ENCODE measurements at regions not wholly inside any gene's neighbourhood (a gene's known extent, or its start where the extent isn't known, plus 50 kb on each side); places are given as distances from the start of the nearest gene placed in this dataset.

- H3K4me1 ChIP-seq (ENCODE audit: control insufficient read depth in 2 of 2, insufficient read depth in 2 of 2, low read length in 2 of 2): no peaks in the 10 kb centered on the region
- no peak overlapping the region for H3K4me3 ChIP-seq (ENCODE audit: low read length in 2 of 2)
- H3K36me3 ChIP-seq (ENCODE audit: control insufficient read depth in 2 of 2, insufficient read depth in 2 of 2, low read length in 2 of 2): no peaks in the 10 kb centered on the region
- no peak overlapping the region for H3K27ac ChIP-seq (ENCODE audit: low read depth in 2 of 2, low read length in 2 of 2)
- H3K9ac ChIP-seq (ENCODE audit: low read depth in 1 of 2, low read length in 2 of 2): no peak overlapping the region
- H3K9me3 ChIP-seq (ENCODE audit: control insufficient read depth in 2 of 2, low read length in 2 of 2): no peaks in the 10 kb centered on the region
- no peaks in the 10 kb centered on the region for H3K27me3 ChIP-seq (ENCODE audit: control insufficient read depth in 2 of 2, insufficient read depth in 2 of 2, low read length in 2 of 2)
Observed at GRCh38 chr14:97854918-97855317, 1057.7 kb downstream of the VRK1 start.

- H3K27ac ChIP-seq (ENCODE audit: low read depth in 2 of 2, low read length in 2 of 2): no peak overlapping the region
- no peaks in the 10 kb centered on the region for H3K27me3 ChIP-seq (ENCODE audit: control insufficient read depth in 2 of 2, insufficient read depth in 2 of 2, low read length in 2 of 2)
- no peaks in the 10 kb centered on the region for H3K9me3 ChIP-seq (ENCODE audit: control insufficient read depth in 2 of 2, low read length in 2 of 2)
- H3K4me1 ChIP-seq (ENCODE audit: control insufficient read depth in 2 of 2, insufficient read depth in 2 of 2, low read length in 2 of 2): no peaks in the 10 kb centered on the region
- H3K9ac ChIP-seq (ENCODE audit: low read depth in 1 of 2, low read length in 2 of 2): no peak overlapping the region
- H3K36me3 ChIP-seq (ENCODE audit: control insufficient read depth in 2 of 2, insufficient read depth in 2 of 2, low read length in 2 of 2): no peaks in the 10 kb centered on the region
- H3K4me3 ChIP-seq (ENCODE audit: low read length in 2 of 2): no peak overlapping the region
Observed at GRCh38 chr14:97866195-97866594, 1069.0 kb downstream of the VRK1 start.

- H3K9ac ChIP-seq (ENCODE audit: low read depth in 1 of 2, low read length in 2 of 2): no peak overlapping the region
- H3K9me3 ChIP-seq (ENCODE audit: control insufficient read depth in 2 of 2, low read length in 2 of 2): no peaks in the 10 kb centered on the region
- no peak overlapping the region for H3K4me3 ChIP-seq (ENCODE audit: low read length in 2 of 2)
- H3K4me1 ChIP-seq (ENCODE audit: control insufficient read depth in 2 of 2, insufficient read depth in 2 of 2, low read length in 2 of 2): no peaks in the 10 kb centered on the region
- H3K27me3 ChIP-seq (ENCODE audit: control insufficient read depth in 2 of 2, insufficient read depth in 2 of 2, low read length in 2 of 2): no peaks in the 10 kb centered on the region
- no peaks in the 10 kb centered on the region for H3K36me3 ChIP-seq (ENCODE audit: control insufficient read depth in 2 of 2, insufficient read depth in 2 of 2, low read length in 2 of 2)
- H3K27ac ChIP-seq (ENCODE audit: low read depth in 2 of 2, low read length in 2 of 2): no peak overlapping the region
Observed at GRCh38 chr14:97866664-97867063, 1069.5 kb downstream of the VRK1 start.

- Histone ChIP-seq H3K9me3 (ENCODE audit: control insufficient read depth in 2 of 2, low read length in 2 of 2) (no peaks in the 10 kb centered on the region), H3K27me3 (ENCODE audit: control insufficient read depth in 2 of 2, insufficient read depth in 2 of 2, low read length in 2 of 2) (no peaks in the 10 kb centered on the region), H3K4me3 (ENCODE audit: low read length in 2 of 2) (no peak overlapping the region), H3K4me1 (ENCODE audit: control insufficient read depth in 2 of 2, insufficient read depth in 2 of 2, low read length in 2 of 2) (no peaks in the 10 kb centered on the region), H3K9ac (ENCODE audit: low read depth in 1 of 2, low read length in 2 of 2) (no peak overlapping the region), H3K36me3 (ENCODE audit: control insufficient read depth in 2 of 2, insufficient read depth in 2 of 2, low read length in 2 of 2) (no peaks in the 10 kb centered on the region), H3K27ac (ENCODE audit: low read depth in 2 of 2, low read length in 2 of 2) (no peak overlapping the region)
Observed at GRCh38 chr14:97873291-97873690, 1076.1 kb downstream of the VRK1 start.

GRCh38 chr14:97874394-97874793 is 1077.2 kb downstream of the VRK1 start:
- H3K9me3 ChIP-seq (ENCODE audit: control insufficient read depth in 2 of 2, low read length in 2 of 2): no peaks in the 10 kb centered on the region
- H3K27ac ChIP-seq (ENCODE audit: low read depth in 2 of 2, low read length in 2 of 2): no peak overlapping the region
- no peaks in the 10 kb centered on the region for H3K36me3 ChIP-seq (ENCODE audit: control insufficient read depth in 2 of 2, insufficient read depth in 2 of 2, low read length in 2 of 2)
- no peak overlapping the region for H3K4me3 ChIP-seq (ENCODE audit: low read length in 2 of 2)
- H3K27me3 ChIP-seq (ENCODE audit: control insufficient read depth in 2 of 2, insufficient read depth in 2 of 2, low read length in 2 of 2): no peaks in the 10 kb centered on the region
- H3K9ac ChIP-seq (ENCODE audit: low read depth in 1 of 2, low read length in 2 of 2): no peak overlapping the region
- H3K4me1 ChIP-seq (ENCODE audit: control insufficient read depth in 2 of 2, insufficient read depth in 2 of 2, low read length in 2 of 2): no peaks in the 10 kb centered on the region

- Histone ChIP-seq H3K36me3 (ENCODE audit: control insufficient read depth in 2 of 2, insufficient read depth in 2 of 2, low read length in 2 of 2) (no peaks in the 10 kb centered on the region), H3K4me1 (ENCODE audit: control insufficient read depth in 2 of 2, insufficient read depth in 2 of 2, low read length in 2 of 2) (no peaks in the 10 kb centered on the region), H3K27me3 (ENCODE audit: control insufficient read depth in 2 of 2, insufficient read depth in 2 of 2, low read length in 2 of 2) (no peaks in the 10 kb centered on the region), H3K9me3 (ENCODE audit: control insufficient read depth in 2 of 2, low read length in 2 of 2) (no peaks in the 10 kb centered on the region), H3K9ac (ENCODE audit: low read depth in 1 of 2, low read length in 2 of 2) (no peak overlapping the region), H3K4me3 (ENCODE audit: low read length in 2 of 2) (no peak overlapping the region), H3K27ac (ENCODE audit: low read depth in 2 of 2, low read length in 2 of 2) (no peak overlapping the region)
Observed at GRCh38 chr14:97878206-97878605, 1081.0 kb downstream of the VRK1 start.

GRCh38 chr14:97878727-97879126 is 1081.5 kb downstream of the VRK1 start:
- Histone ChIP-seq H3K9ac (ENCODE audit: low read depth in 1 of 2, low read length in 2 of 2) (no peak overlapping the region), H3K27ac (ENCODE audit: low read depth in 2 of 2, low read length in 2 of 2) (no peak overlapping the region), H3K4me3 (ENCODE audit: low read length in 2 of 2) (no peak overlapping the region), H3K4me1 (ENCODE audit: control insufficient read depth in 2 of 2, insufficient read depth in 2 of 2, low read length in 2 of 2) (no peaks in the 10 kb centered on the region), H3K27me3 (ENCODE audit: control insufficient read depth in 2 of 2, insufficient read depth in 2 of 2, low read length in 2 of 2) (no peaks in the 10 kb centered on the region), H3K36me3 (ENCODE audit: control insufficient read depth in 2 of 2, insufficient read depth in 2 of 2, low read length in 2 of 2) (no peaks in the 10 kb centered on the region), H3K9me3 (ENCODE audit: control insufficient read depth in 2 of 2, low read length in 2 of 2) (no peaks in the 10 kb centered on the region)

- Histone ChIP-seq H3K9me3 (ENCODE audit: control insufficient read depth in 2 of 2, low read length in 2 of 2) (no peaks in the 10 kb centered on the region), H3K4me1 (ENCODE audit: control insufficient read depth in 2 of 2, insufficient read depth in 2 of 2, low read length in 2 of 2) (no peaks in the 10 kb centered on the region), H3K9ac (ENCODE audit: low read depth in 1 of 2, low read length in 2 of 2) (no peak overlapping the region), H3K36me3 (ENCODE audit: control insufficient read depth in 2 of 2, insufficient read depth in 2 of 2, low read length in 2 of 2) (no peaks in the 10 kb centered on the region), H3K27me3 (ENCODE audit: control insufficient read depth in 2 of 2, insufficient read depth in 2 of 2, low read length in 2 of 2) (no peaks in the 10 kb centered on the region), H3K4me3 (ENCODE audit: low read length in 2 of 2) (no peak overlapping the region), H3K27ac (ENCODE audit: low read depth in 2 of 2, low read length in 2 of 2) (no peak overlapping the region)
Observed at GRCh38 chr14:97887690-97888089, 1090.5 kb downstream of the VRK1 start.

- Histone ChIP-seq H3K9ac (ENCODE audit: low read depth in 1 of 2, low read length in 2 of 2) (no peak overlapping the region), H3K4me3 (ENCODE audit: low read length in 2 of 2) (no peak overlapping the region), H3K4me1 (ENCODE audit: control insufficient read depth in 2 of 2, insufficient read depth in 2 of 2, low read length in 2 of 2) (no peaks in the 10 kb centered on the region), H3K36me3 (ENCODE audit: control insufficient read depth in 2 of 2, insufficient read depth in 2 of 2, low read length in 2 of 2) (no peaks in the 10 kb centered on the region), H3K27me3 (ENCODE audit: control insufficient read depth in 2 of 2, insufficient read depth in 2 of 2, low read length in 2 of 2) (no peaks in the 10 kb centered on the region), H3K9me3 (ENCODE audit: control insufficient read depth in 2 of 2, low read length in 2 of 2) (no peaks in the 10 kb centered on the region), H3K27ac (ENCODE audit: low read depth in 2 of 2, low read length in 2 of 2) (no peak overlapping the region)
Observed at GRCh38 chr14:97888331-97888730, 1091.1 kb downstream of the VRK1 start.

- Histone ChIP-seq H3K36me3 (ENCODE audit: control insufficient read depth in 2 of 2, insufficient read depth in 2 of 2, low read length in 2 of 2) (no peaks in the 10 kb centered on the region), H3K27me3 (ENCODE audit: control insufficient read depth in 2 of 2, insufficient read depth in 2 of 2, low read length in 2 of 2) (no peaks in the 10 kb centered on the region), H3K4me3 (ENCODE audit: low read length in 2 of 2) (no peak overlapping the region), H3K9ac (ENCODE audit: low read depth in 1 of 2, low read length in 2 of 2) (no peak overlapping the region), H3K27ac (ENCODE audit: low read depth in 2 of 2, low read length in 2 of 2) (no peak overlapping the region), H3K9me3 (ENCODE audit: control insufficient read depth in 2 of 2, low read length in 2 of 2) (no peaks in the 10 kb centered on the region), H3K4me1 (ENCODE audit: control insufficient read depth in 2 of 2, insufficient read depth in 2 of 2, low read length in 2 of 2) (no peaks in the 10 kb centered on the region)
Observed at GRCh38 chr14:97891515-97891914, 1094.3 kb downstream of the VRK1 start.

GRCh38 chr14:97894552-97894951 is 1097.4 kb downstream of the VRK1 start:
- H3K27me3 ChIP-seq (ENCODE audit: control insufficient read depth in 2 of 2, insufficient read depth in 2 of 2, low read length in 2 of 2): no peaks in the 10 kb centered on the region
- H3K27ac ChIP-seq (ENCODE audit: low read depth in 2 of 2, low read length in 2 of 2): no peak overlapping the region
- no peaks in the 10 kb centered on the region for H3K9me3 ChIP-seq (ENCODE audit: control insufficient read depth in 2 of 2, low read length in 2 of 2)
- H3K4me3 ChIP-seq (ENCODE audit: low read length in 2 of 2): no peak overlapping the region
- no peaks in the 10 kb centered on the region for H3K4me1 ChIP-seq (ENCODE audit: control insufficient read depth in 2 of 2, insufficient read depth in 2 of 2, low read length in 2 of 2)
- no peaks in the 10 kb centered on the region for H3K36me3 ChIP-seq (ENCODE audit: control insufficient read depth in 2 of 2, insufficient read depth in 2 of 2, low read length in 2 of 2)
- H3K9ac ChIP-seq (ENCODE audit: low read depth in 1 of 2, low read length in 2 of 2): no peak overlapping the region

All from mucosa of rectum (tissue), 2 donors.